Trophoblast cell (in vitro differentiated cells and primary cell): ENCODE measurements at regions not wholly inside any gene's neighbourhood (a gene's known extent, or its start where the extent isn't known, plus 50 kb on each side); places are given as distances from the start of the nearest gene placed in this dataset.
A peak's percentile ranks its signal among the peaks of the same experiment; 100 is the strongest.

Source experiments
- DNase-seq, 2 donors: peaks; one replicate each; pipeline ENCODE4 v3.0.0-alpha.2; 2016
- H2AFZ ChIP-seq: 2 replicates; pipeline ENCODE4 v1.6.1; 2013; ENCODE audit warnings: low read length, moderate library complexity, mild to moderate bottlenecking; ENCODE audit not compliant: insufficient read depth, poor library complexity
- H2AK5ac ChIP-seq: 2 replicates; pipeline ENCODE4 v1.6.1; 2013; ENCODE audit warnings: mild to moderate bottlenecking, low read length
- H2BK120ac ChIP-seq: 2 replicates; pipeline ENCODE4 v1.6.1; 2013; ENCODE audit warnings: low read length, mild to moderate bottlenecking, moderate library complexity; ENCODE audit not compliant: insufficient read depth, poor library complexity
- H2BK12ac ChIP-seq: 2 replicates; pipeline ENCODE4 v1.6.1; 2013; ENCODE audit warnings: mild to moderate bottlenecking, low read length, moderate library complexity
- H2BK5ac ChIP-seq: 2 replicates; pipeline ENCODE4 v1.6.1; 2013; ENCODE audit warnings: low read length, low read depth, moderate library complexity, mild to moderate bottlenecking; ENCODE audit not compliant: poor library complexity
- H3K14ac ChIP-seq: 2 replicates; pipeline ENCODE4 v1.6.1; 2013; ENCODE audit warnings: mild to moderate bottlenecking, low read length
- H3K18ac ChIP-seq: 2 replicates; pipeline ENCODE4 v1.6.1; 2013; ENCODE audit warnings: mild to moderate bottlenecking, low read length
- H3K23ac ChIP-seq: 2 replicates; pipeline ENCODE4 v1.6.1; 2013; ENCODE audit warnings: low read length
- H3K27ac ChIP-seq: 2 replicates; pipeline ENCODE4 v1.5.1; 2013; ENCODE audit warnings: low read depth, mild to moderate bottlenecking, inconsistent platforms, low read length, moderate library complexity
- H3K27me3 ChIP-seq: 2 replicates; pipeline ENCODE4 v1.6.1; 2013; ENCODE audit warnings: inconsistent platforms, mild to moderate bottlenecking, low read length, moderate library complexity; ENCODE audit not compliant: insufficient read depth
- H3K36me3 ChIP-seq, 2 experiments: 1 replicate in 1 of 2; 2 replicates in 1 of 2; pipeline ENCODE4 v1.6.1; 2013; ENCODE audit warnings: low read length in 2 of 2, mild to moderate bottlenecking in 2 of 2, moderate library complexity in 1 of 2; ENCODE audit not compliant: insufficient read depth in 2 of 2, control insufficient read depth in 1 of 2
- H3K4ac ChIP-seq: 2 replicates; pipeline ENCODE4 v1.6.1; 2013; ENCODE audit warnings: low read depth, mild to moderate bottlenecking, low read length, moderate library complexity
- H3K4me1 ChIP-seq, 2 experiments: 1 replicate in 1 of 2; 2 replicates in 1 of 2; pipeline ENCODE4 v1.6.1; 2013; ENCODE audit warnings: low read length in 2 of 2, mild to moderate bottlenecking in 2 of 2, moderate library complexity in 1 of 2; ENCODE audit not compliant: insufficient read depth in 2 of 2, control insufficient read depth in 1 of 2
- H3K4me2 ChIP-seq: 2 replicates; pipeline ENCODE4 v1.6.1; 2013; ENCODE audit warnings: inconsistent platforms, mild to moderate bottlenecking, low read length, moderate library complexity
- H3K4me3 ChIP-seq: 2 replicates; pipeline ENCODE4 v1.5.1; 2013; ENCODE audit warnings: mild to moderate bottlenecking, low read depth, low read length, inconsistent platforms
- H3K79me1 ChIP-seq: one replicate; pipeline ENCODE4 v1.6.1; 2013; ENCODE audit warnings: low read length
- H3K79me2 ChIP-seq: 2 replicates; pipeline ENCODE4 v1.6.1; 2013; ENCODE audit warnings: low read length, mild to moderate bottlenecking; ENCODE audit not compliant: control insufficient read depth, insufficient read depth, poor library complexity
- H3K9ac ChIP-seq: 2 replicates; pipeline ENCODE4 v1.6.1; 2013; ENCODE audit warnings: mild to moderate bottlenecking, low read length
- H3K9me3 ChIP-seq: 2 replicates; pipeline ENCODE4 v1.6.1; 2013; ENCODE audit warnings: low read depth, mild to moderate bottlenecking, control low read depth, inconsistent platforms, low read length; ENCODE audit not compliant: insufficient read depth
- H4K12ac ChIP-seq: 2 replicates; pipeline ENCODE4 v1.6.1; 2013; ENCODE audit warnings: low read depth, mild to moderate bottlenecking, low read length, moderate library complexity
- H4K8ac ChIP-seq: 2 replicates; pipeline ENCODE4 v1.6.1; 2013; ENCODE audit warnings: low read depth, mild to moderate bottlenecking, low read length, moderate library complexity
- H4K91ac ChIP-seq: one replicate; pipeline ENCODE4 v1.6.1; 2013; ENCODE audit warnings: low read depth, mild to moderate bottlenecking, low read length, moderate library complexity
- WGBS: extraction: QIAGEN DNeasy Blood & Tissue Kit; methylation state at CpG from one replicate; pipeline ENCODE4 v1.1.7; 2013; ENCODE audit warnings: missing lambda C conversion rate; ENCODE audit not compliant: insufficient read length, insufficient coverage; ENCODE audit errors: extremely low coverage; 5-methylcytosine and 5-hydroxymethylcytosine counted together

- Histone ChIP-seq H2BK12ac (peak overlapping the region; percentile 24), H4K8ac (peak overlapping the region; percentile 31), H3K79me2 (peaks cover 1% of the 10 kb centered on the region), H3K27ac (no peak overlapping the region), H3K36me3 (no peaks in the 10 kb centered on the region), H4K91ac (peak overlapping the region; percentile 82), H3K4me3 (no peak overlapping the region), H3K23ac (no peak overlapping the region), H2AFZ (no peak overlapping the region), H3K79me1 (peaks cover 6% of the 10 kb centered on the region), H3K18ac (peak overlapping the region; percentile 69), H3K4me2 (no peak overlapping the region), H3K9me3 (peaks cover 2% of the 10 kb centered on the region), H3K4ac (no peak overlapping the region), H3K4me1 (peaks cover 6 to 12% of the 10 kb centered on the region in 2 experiments), H2BK120ac (no peak overlapping the region), H3K9ac (no peak overlapping the region), H3K14ac (peak overlapping the region; percentile 34), H3K27me3 (no peaks in the 10 kb centered on the region), H2BK5ac (peak overlapping the region; percentile 46), H4K12ac (peak overlapping the region; percentile 16), H2AK5ac (no peak overlapping the region)
- DNase-seq: no peak
- WGBS: no CpG with 5 or more reads among the region's 7 CpGs
These were observed 65.9 kb upstream of the RARB start for GRCh38 chr3:25362118-25362517.

DNA sequence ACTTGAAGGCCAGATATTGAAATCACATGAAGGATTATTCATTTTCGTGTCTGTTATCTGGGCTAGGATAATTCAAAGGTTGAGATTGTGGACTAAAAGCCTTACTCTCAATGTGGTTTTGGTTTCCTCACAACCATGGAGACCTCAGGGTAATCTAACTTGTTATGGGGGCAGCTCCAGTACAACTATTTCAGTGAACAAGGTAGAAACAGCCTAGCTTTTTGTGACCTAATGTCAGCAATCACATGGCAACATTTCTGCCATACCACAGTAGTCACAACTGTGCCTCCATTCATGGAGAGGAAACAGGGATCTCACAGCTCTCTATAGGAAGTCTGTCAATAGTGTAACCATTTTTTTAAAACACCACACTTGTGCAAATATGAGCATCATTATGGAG lies 62.4 kb upstream of the RARB start:
- H3K27ac ChIP-seq: peak overlapping the region; percentile 31
- peaks cover 2% of the 10 kb centered on the region for H3K9me3 ChIP-seq
- no peak overlapping the region for H3K4ac ChIP-seq
- no peak overlapping the region for H3K23ac ChIP-seq
- H3K27me3 ChIP-seq: no peaks in the 10 kb centered on the region
- no peak overlapping the region for H2BK120ac ChIP-seq
- no peak overlapping the region for H2BK5ac ChIP-seq
- H3K4me3 ChIP-seq: no peak overlapping the region
- H3K9ac ChIP-seq: no peak overlapping the region
- H3K14ac ChIP-seq: no peak overlapping the region
- no peak overlapping the region for H2AFZ ChIP-seq
- H3K4me2 ChIP-seq: no peak overlapping the region
- peaks cover 7% of the 10 kb centered on the region for H3K79me1 ChIP-seq
- H2BK12ac ChIP-seq: no peak overlapping the region
- no peaks in the 10 kb centered on the region for H3K36me3 ChIP-seq
- no peak overlapping the region for H3K18ac ChIP-seq
- no peak overlapping the region for H2AK5ac ChIP-seq
- no peak overlapping the region for H4K8ac ChIP-seq
- no peak overlapping the region for H4K91ac ChIP-seq
- H3K4me1 ChIP-seq: peaks cover 6 to 14% of the 10 kb centered on the region in 2 experiments
- H3K79me2 ChIP-seq: peaks cover 1% of the 10 kb centered on the region
- peak in 1 of 2 donors; percentile 88 for DNase-seq
- WGBS: no CpG with 5 or more reads among the region's 1 CpG
- H4K12ac ChIP-seq: no peak overlapping the region

DNA sequence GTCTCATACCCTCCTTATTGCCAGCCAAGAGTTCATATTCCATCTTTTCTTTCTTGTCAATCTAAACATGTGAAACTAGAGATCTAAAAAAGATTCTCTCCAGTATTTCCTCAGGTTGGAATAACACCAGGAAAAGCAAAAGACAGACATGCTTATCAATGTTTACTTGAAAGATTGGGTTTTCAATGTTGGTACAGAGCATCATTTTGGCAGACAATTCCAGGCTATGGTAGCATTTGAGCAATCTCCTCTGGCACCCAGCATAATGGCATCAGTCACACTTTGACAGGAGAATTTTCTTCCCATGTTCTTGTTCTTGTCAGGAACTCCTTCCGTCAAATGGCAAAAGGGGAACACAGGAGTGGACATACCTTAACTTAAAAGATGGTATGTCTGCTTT lies 61.0 kb upstream of the RARB start:
- Histone ChIP-seq H3K4me2 (no peak overlapping the region), H3K4me3 (no peak overlapping the region), H3K36me3 (no peaks in the 10 kb centered on the region), H2BK5ac (no peak overlapping the region), H4K91ac (no peak overlapping the region), H3K4ac (no peak overlapping the region), H3K27ac (no peak overlapping the region), H4K8ac (no peak overlapping the region), H2AK5ac (no peak overlapping the region), H3K23ac (no peak overlapping the region), H2AFZ (no peak overlapping the region), H3K79me1 (peaks cover 4% of the 10 kb centered on the region), H3K9me3 (peaks cover 2% of the 10 kb centered on the region), H2BK120ac (no peak overlapping the region), H3K79me2 (peaks cover 1% of the 10 kb centered on the region), H3K27me3 (no peaks in the 10 kb centered on the region), H2BK12ac (peak overlapping the region; percentile 87), H3K4me1 (peaks cover 6 to 14% of the 10 kb centered on the region in 2 experiments), H3K9ac (no peak overlapping the region), H3K18ac (no peak overlapping the region), H4K12ac (no peak overlapping the region), H3K14ac (no peak overlapping the region)
- DNase-seq: no peak
- no CpG with 5 or more reads among the region's 1 CpG for WGBS

GRCh38 chr3:25372167-25372566 lies 55.9 kb upstream of the RARB start:
- Histone ChIP-seq H2AFZ (no peak overlapping the region), H3K18ac (no peak overlapping the region), H3K36me3 (no peaks in the 10 kb centered on the region), H3K27ac (no peak overlapping the region), H3K14ac (no peak overlapping the region), H3K9me3 (no peaks in the 10 kb centered on the region), H4K91ac (no peak overlapping the region), H3K79me1 (peaks cover 1% of the 10 kb centered on the region), H3K79me2 (no peaks in the 10 kb centered on the region), H3K4me1 (peaks cover 2 to 4% of the 10 kb centered on the region in 2 experiments), H3K4me2 (no peak overlapping the region), H4K12ac (no peak overlapping the region), H2BK12ac (no peak overlapping the region), H3K4ac (no peak overlapping the region), H2AK5ac (no peak overlapping the region), H3K27me3 (no peaks in the 10 kb centered on the region), H2BK5ac (no peak overlapping the region), H2BK120ac (no peak overlapping the region), H3K4me3 (no peak overlapping the region), H3K23ac (no peak overlapping the region), H4K8ac (no peak overlapping the region), H3K9ac (no peak overlapping the region)
- DNase-seq: no peak
- no CpG with 5 or more reads among the region's 3 CpGs for WGBS
